C4-2B (cell line): ENCODE measurements at regions not wholly inside any gene's neighbourhood (a gene's known extent, or its start where the extent isn't known, plus 50 kb on each side); places are given as distances from the start of the nearest gene placed in this dataset.

Source experiments
- CTCF ChIP-seq: fragments of 450-650 bp; conservative IDR thresholded peaks from 2 replicates; pipeline ENCODE4 v1.5.1; 2017; ENCODE audit warnings: mild to moderate bottlenecking
- ZFX ChIP-seq: fragments of 450-650 bp; IDR thresholded peaks from 2 replicates; pipeline ENCODE4 v1.6.1; 2017

- TF ChIP-seq CTCF (no peak), ZFX (no peak)
Observed at GRCh38 chr13:76730220-76730619, 156.0 kb downstream of the KCTD12 start.
